CD4-positive, alpha-beta T cell treated with Interferon gamma for 1 hour (primary cell): ENCODE measurements at regions not wholly inside any gene's neighbourhood (a gene's known extent, or its start where the extent isn't known, plus 50 kb on each side); places are given as distances from the start of the nearest gene placed in this dataset.

Experiments
- DNase-seq: peaks from one replicate; pipeline ENCODE4 v3.0.0-alpha.2; 2020

GRCh38 chr1:184285401-184286087, 101.3 kb upstream of the C1orf21 start:
- DNase-seq, result no peak

- no peak for DNase-seq
Observed at GRCh38 chr1:184287001-184287400, 99.8 kb upstream of the C1orf21 start.

- DNase-seq, result no peak
Observed at GRCh38 chr1:184289825-184290550, 96.8 kb upstream of the C1orf21 start.

GRCh38 chr1:184291701-184292100, 95.1 kb upstream of the C1orf21 start:
- DNase-seq, result no peak

- DNase-seq, result no peak
Observed at GRCh38 chr1:184292101-184292500, 94.7 kb upstream of the C1orf21 start.

- no peak for DNase-seq
Observed at GRCh38 chr1:184294101-184294500, 92.7 kb upstream of the C1orf21 start.

- DNase-seq, result no peak
Observed at GRCh38 chr1:184296466-184297243, 90.2 kb upstream of the C1orf21 start.

GRCh38 chr1:184297244-184297750, 89.5 kb upstream of the C1orf21 start:
- DNase-seq, result no peak

GRCh38 chr1:184298440-184299405, 88.1 kb upstream of the C1orf21 start:
- DNase-seq, result no peak

- DNase-seq, result no peak
Observed at GRCh38 chr1:184299406-184299790, 87.4 kb upstream of the C1orf21 start.

GRCh38 chr1:184299796-184300195, 87.0 kb upstream of the C1orf21 start:
- DNase-seq, result no peak

- DNase-seq, result no peak
Observed at GRCh38 chr1:184300446-184300845, 86.4 kb upstream of the C1orf21 start.

- no peak for DNase-seq
Observed at GRCh38 chr1:184301227-184301626, 85.6 kb upstream of the C1orf21 start.

GRCh38 chr1:184302346-184302745, 84.5 kb upstream of the C1orf21 start:
- no peak for DNase-seq

GRCh38 chr1:184310157-184310819, 76.5 kb upstream of the C1orf21 start:
- DNase-seq, result no peak

- no peak for DNase-seq
Observed at GRCh38 chr1:184311580-184311979, 75.2 kb upstream of the C1orf21 start.

- DNase-seq, result no peak
Observed at GRCh38 chr1:184315254-184315653, 71.6 kb upstream of the C1orf21 start.

GRCh38 chr1:184319879-184320278, 67.0 kb upstream of the C1orf21 start:
- DNase-seq, result no peak

GRCh38 chr1:184322253-184322652, 64.6 kb upstream of the C1orf21 start:
- no peak for DNase-seq

GRCh38 chr1:184324972-184325371, 61.9 kb upstream of the C1orf21 start:
- DNase-seq, result no peak

GRCh38 chr1:184326278-184326677, 60.6 kb upstream of the C1orf21 start:
- no peak for DNase-seq
